AG04449 (cell line): ENCODE measurements at regions not wholly inside any gene's neighbourhood (a gene's known extent, or its start where the extent isn't known, plus 50 kb on each side); places are given as distances from the start of the nearest gene placed in this dataset.

ENCODE experiments used
- CTCF ChIA-PET: fragments of 350-600 bp; formaldehyde crosslinking; extraction: SDS; loops from one replicate; lab custom pipeline; 2021; ENCODE audit warnings: antibody characterized with exemption; lab: Yijun Ruan, JAX
- POLR2A ChIA-PET: fragments of 400-600, 350-600 bp; formaldehyde crosslinking; extraction: SDS; loops from one replicate; lab custom pipeline; 2020; ENCODE audit warnings: antibody characterized with exemption, inconsistent platforms; lab: Yijun Ruan, JAX
- DNase-seq: peaks from one replicate; pipeline ENCODE4 v3.0.0-alpha.2; 2010; ENCODE audit warnings: low read depth, low spot score
- H3K4me3 ChIP-seq: 2 replicates; pipeline ENCODE4 v1.5.1; 2011; ENCODE audit warnings: low read depth, mild to moderate bottlenecking, control low read depth, low read length
- CTCF ChIP-seq: IDR thresholded peaks from one replicate; pipeline ENCODE4 v1.5.1; 2011; ENCODE audit warnings: mild to moderate bottlenecking, moderate library complexity, low read length, control low read depth, inconsistent platforms; ENCODE audit not compliant: insufficient read depth; ENCODE audit errors: missing control alignments

DNA sequence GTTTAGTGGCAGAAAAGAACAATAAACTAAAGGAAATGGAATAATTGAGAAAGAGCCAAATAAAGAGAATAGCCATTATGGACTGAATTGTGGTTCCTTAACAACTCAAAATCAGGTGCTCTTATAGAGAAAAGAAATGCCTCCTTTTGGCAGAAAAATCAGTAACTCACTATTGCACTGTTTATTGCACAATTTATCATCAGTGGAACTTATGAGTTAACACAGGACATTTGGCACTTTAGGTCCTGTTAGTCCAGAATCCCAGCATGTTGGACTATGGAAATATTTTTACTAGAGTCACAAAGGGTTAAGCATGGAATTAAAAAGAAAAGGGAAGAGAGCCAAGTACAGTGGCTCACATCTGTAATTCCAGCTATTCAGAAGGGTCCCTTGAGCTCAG lies 53.8 kb upstream of the JMY start:
- ChIA-PET POLR2A (no interaction called here), CTCF (interaction anchor here (1.2 kb wide), 1 partner anchor 157 kb away, joined by 3 read pairs; no protein-coding TSS in a partner anchor)
- TF ChIP-seq CTCF, result no peak
- H3K4me3 ChIP-seq, result no peak overlapping the region
- no peak for DNase-seq

DNA sequence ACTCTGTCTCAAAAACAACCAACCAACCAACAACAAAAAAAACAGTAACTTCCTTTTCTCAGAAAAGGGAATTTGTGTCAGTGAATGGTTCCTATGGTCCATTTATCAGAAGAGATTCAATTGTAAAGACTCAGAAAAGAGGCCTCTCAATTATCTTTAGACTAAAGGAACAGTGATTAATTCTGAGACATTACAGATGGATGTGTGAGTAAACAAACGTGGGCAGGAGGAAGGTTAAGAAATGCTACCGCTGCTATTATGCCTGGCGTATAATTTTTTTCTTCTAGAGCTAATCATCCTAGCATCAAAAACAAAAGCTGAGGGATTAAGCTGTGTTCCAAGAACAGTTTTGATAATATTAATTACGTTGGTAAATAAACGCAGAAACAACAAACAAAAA lies 52.9 kb upstream of the JMY start:
- TF ChIP-seq CTCF, result no peak
- DNase-seq, result no peak
- H3K4me3 ChIP-seq, result no peak overlapping the region
- ChIA-PET POLR2A (no interaction called here), CTCF (no interaction called here)

GRCh38 chr5:79183617-79184016 lies 52.3 kb upstream of the JMY start:
- H3K4me3 ChIP-seq, result no peak overlapping the region
- ChIA-PET POLR2A (no interaction called here), CTCF (interaction anchor here (1.5 kb wide), 1 partner anchor 50 kb away, joined by 3 read pairs; no protein-coding TSS in a partner anchor)
- DNase-seq, result no peak
- TF ChIP-seq CTCF, result no peak

GRCh38 chr5:79186021-79186420 lies 49.9 kb upstream of the JMY start:
- H3K4me3 ChIP-seq, result no peak overlapping the region
- POLR2A ChIA-PET, result no interaction called here
- CTCF ChIA-PET, result no interaction called here
- DNase-seq, result no peak
- no peak for TF ChIP-seq CTCF
